H9 (cell line): ENCODE measurements at regions not wholly inside any gene's neighbourhood (a gene's known extent, or its start where the extent isn't known, plus 50 kb on each side); places are given as distances from the start of the nearest gene placed in this dataset.

ENCODE experiments used
- DNase-seq: peaks from one replicate; pipeline ENCODE4 v3.0.0-alpha.2; 2017
- H2AFZ ChIP-seq: one replicate; pipeline ENCODE4 v1.6.1; 2013; ENCODE audit warnings: mild to moderate bottlenecking, low read length, control low read depth, moderate library complexity
- H2AK5ac ChIP-seq: 2 replicates; pipeline ENCODE4 v1.6.1; 2013; ENCODE audit warnings: low read length, control low read depth, mixed read lengths; ENCODE audit not compliant: insufficient read length
- H2BK120ac ChIP-seq: one replicate; pipeline ENCODE4 v1.6.1; 2013; ENCODE audit warnings: low read depth, mild to moderate bottlenecking, low read length, control low read depth, inconsistent platforms; ENCODE audit not compliant: poor library complexity, severe bottlenecking
- H2BK12ac ChIP-seq: 2 replicates; pipeline ENCODE4 v1.6.1; 2013; ENCODE audit warnings: low read length, control low read depth, mixed read lengths, low read depth; ENCODE audit not compliant: insufficient read length
- H2BK15ac ChIP-seq: 2 replicates; pipeline ENCODE4 v1.6.1; 2013; ENCODE audit warnings: low read depth, low read length, control low read depth
- H2BK20ac ChIP-seq: one replicate; pipeline ENCODE4 v1.6.1; 2013; ENCODE audit warnings: low read depth, mild to moderate bottlenecking, low read length, control low read depth, inconsistent platforms; ENCODE audit not compliant: poor library complexity, severe bottlenecking
- H2BK5ac ChIP-seq: 2 replicates; pipeline ENCODE4 v1.6.1; 2013; ENCODE audit warnings: low read length, control low read depth, mixed read lengths; ENCODE audit not compliant: insufficient read length
- H3K14ac ChIP-seq: 2 replicates; pipeline ENCODE4 v1.6.1; 2013; ENCODE audit warnings: low read length, control low read depth; ENCODE audit not compliant: insufficient read depth
- H3K18ac ChIP-seq: 2 replicates; pipeline ENCODE4 v1.6.1; 2013; ENCODE audit warnings: low read depth, mild to moderate bottlenecking, mixed read lengths, low read length, control low read depth; ENCODE audit not compliant: insufficient read length
- H3K23ac ChIP-seq: 2 replicates; pipeline ENCODE4 v1.6.1; 2013; ENCODE audit warnings: low read length, control low read depth, mixed read lengths, low read depth; ENCODE audit not compliant: insufficient read length
- H3K23me2 ChIP-seq: 2 replicates; pipeline ENCODE4 v1.6.1; 2013; ENCODE audit warnings: low read depth, mild to moderate bottlenecking, mixed read lengths, low read length, control low read depth; ENCODE audit not compliant: insufficient read length, poor library complexity, severe bottlenecking
- H3K27ac ChIP-seq: 2 replicates; pipeline ENCODE4 v1.5.1; 2013; ENCODE audit warnings: low read length, control low read depth, mixed read lengths, low read depth; ENCODE audit not compliant: insufficient read length
- H3K27me3 ChIP-seq: 2 replicates; pipeline ENCODE4 v1.6.1; 2013; ENCODE audit warnings: low read length, control low read depth, inconsistent platforms; ENCODE audit not compliant: insufficient read depth
- H3K4ac ChIP-seq: 2 replicates; pipeline ENCODE4 v1.6.1; 2013; ENCODE audit warnings: low read depth, mild to moderate bottlenecking, control low read depth, inconsistent platforms, low read length, moderate library complexity
- H3K4me1 ChIP-seq: 2 replicates; pipeline ENCODE4 v1.6.1; 2013; ENCODE audit warnings: low read length, control low read depth, inconsistent platforms; ENCODE audit not compliant: insufficient read depth
- H3K4me2 ChIP-seq: 2 replicates; pipeline ENCODE4 v1.6.1; 2013; ENCODE audit warnings: low read length, control low read depth, mixed read lengths; ENCODE audit not compliant: insufficient read length, insufficient read depth
- H3K56ac ChIP-seq: 2 replicates; pipeline ENCODE4 v1.6.1; 2013; ENCODE audit warnings: low read depth, mild to moderate bottlenecking, mixed read lengths, low read length, control low read depth; ENCODE audit not compliant: insufficient read length
- H3K79me1 ChIP-seq: 2 replicates; pipeline ENCODE4 v1.6.1; 2013; ENCODE audit warnings: low read depth, mild to moderate bottlenecking, moderate library complexity, low read length, control low read depth, inconsistent platforms; ENCODE audit not compliant: insufficient read depth, poor library complexity, severe bottlenecking
- H3K79me2 ChIP-seq: 2 replicates; pipeline ENCODE4 v1.6.1; 2013; ENCODE audit warnings: low read length, control low read depth, inconsistent platforms; ENCODE audit not compliant: insufficient read depth
- H3K9ac ChIP-seq: 2 replicates; pipeline ENCODE4 v1.6.1; 2013; ENCODE audit warnings: low read length, control low read depth, mixed read lengths; ENCODE audit not compliant: insufficient read length; ENCODE audit errors: extremely low read depth
- H3K9me3 ChIP-seq: one replicate; pipeline ENCODE4 v1.6.1; 2013; ENCODE audit warnings: low read depth, low read length, inconsistent platforms; ENCODE audit not compliant: control insufficient read depth
- H3T11ph ChIP-seq: one replicate; pipeline ENCODE4 v1.6.1; 2013; ENCODE audit warnings: mild to moderate bottlenecking, low read length, control low read depth, inconsistent platforms
- H4K20me1 ChIP-seq: one replicate; pipeline ENCODE4 v1.6.1; 2013; ENCODE audit not compliant: control insufficient read depth, insufficient read length, insufficient read depth
- H4K5ac ChIP-seq: 2 replicates; pipeline ENCODE4 v1.6.1; 2013; ENCODE audit warnings: low read depth, mild to moderate bottlenecking, mixed read lengths, low read length, control low read depth; ENCODE audit not compliant: insufficient read length
- H4K8ac ChIP-seq: replicated peaks from 2 replicates; pipeline ENCODE4 v1.6.1; 2013; ENCODE audit warnings: low read length, control low read depth, mixed read lengths, low read depth; ENCODE audit not compliant: insufficient read length
- H4K91ac ChIP-seq: 2 replicates; pipeline ENCODE4 v1.6.1; 2013; ENCODE audit warnings: low read depth, mild to moderate bottlenecking, moderate library complexity, mixed read lengths, low read length, control low read depth; ENCODE audit not compliant: insufficient read length
- H3K27ac Mint-ChIP-seq, 3 experiments: 2 replicates in 2 of 3; 3 replicates in 1 of 3; pipeline ENCODE4 v1.8.0; 2020 to 2021; ENCODE audit warnings: mixed read lengths in 3 of 3, mild to moderate bottlenecking in 1 of 3, moderate library complexity in 1 of 3
- H3K27me3 Mint-ChIP-seq: 2 replicates; pipeline ENCODE4 v1.8.0; 2021; ENCODE audit warnings: low read depth, mild to moderate bottlenecking, moderate library complexity, mixed read lengths
- H3K36me3 Mint-ChIP-seq, 3 experiments: 2 replicates in 2 of 3; 3 replicates in 1 of 3; pipeline ENCODE4 v1.8.0; 2020 to 2021; ENCODE audit warnings: low read depth in 3 of 3, mixed read lengths in 3 of 3; ENCODE audit not compliant: insufficient read depth in 1 of 3
- H3K4me1 Mint-ChIP-seq, 2 experiments: 2 replicates each; pipeline ENCODE4 v1.8.0; 2020; ENCODE audit warnings: mixed read lengths in 2 of 2
- H3K4me3 Mint-ChIP-seq, 2 experiments: 2 replicates in 1 of 2; 3 replicates in 1 of 2; pipeline ENCODE4 v1.8.0; 2020 to 2021; ENCODE audit warnings: mild to moderate bottlenecking in 2 of 2, mixed read lengths in 2 of 2, moderate library complexity in 1 of 2
- H3K9me3 Mint-ChIP-seq, 2 experiments: 2 replicates in 1 of 2; 3 replicates in 1 of 2; pipeline ENCODE4 v1.8.0; 2020; ENCODE audit warnings: mild to moderate bottlenecking in 2 of 2, mixed read lengths in 2 of 2, moderate library complexity in 1 of 2
- CTCF ChIP-seq: fragments of 200-600 bp; sonication (generic); conservative IDR thresholded peaks from 3 replicates; pipeline ENCODE4 v1.8.0; 2021; ENCODE audit warnings: antibody characterized with exemption, mild to moderate bottlenecking
- WGBS: extraction: QIAGEN DNeasy Blood & Tissue Kit; methylation state at CpG from one replicate; pipeline ENCODE4 v1.1.7; 2013; ENCODE audit warnings: missing lambda C conversion rate, low lambda C conversion rate, mixed read lengths; ENCODE audit not compliant: insufficient read length; ENCODE audit errors: extremely low coverage; 5-methylcytosine and 5-hydroxymethylcytosine counted together

- no peak overlapping the region for H2BK15ac ChIP-seq
- no peaks in the 10 kb centered on the region for H3K79me1 ChIP-seq
- H3K23me2 ChIP-seq, result no peaks in the 10 kb centered on the region
- H3K23ac ChIP-seq, result no peak overlapping the region
- H3T11ph ChIP-seq, result no peak overlapping the region
- no peak overlapping the region for H3K27ac ChIP-seq
- H2AK5ac ChIP-seq, result no peak overlapping the region
- H3K27me3 ChIP-seq, result no peaks in the 10 kb centered on the region
- no peak overlapping the region for H3K4me3 Mint-ChIP-seq
- H2BK12ac ChIP-seq, result no peak overlapping the region
- H4K20me1 ChIP-seq, result no peaks in the 10 kb centered on the region
- no peak for DNase-seq
- no peak overlapping the region for H3K18ac ChIP-seq
- peaks cover 2% of the 10 kb centered on the region for H3K27me3 Mint-ChIP-seq
- no peak overlapping the region for H3K56ac ChIP-seq
- no peak overlapping the region for H2BK5ac ChIP-seq
- H4K5ac ChIP-seq, result no peak overlapping the region
- H3K4me1 ChIP-seq, result no peaks in the 10 kb centered on the region
- no peak overlapping the region for H3K9ac ChIP-seq
- H3K9me3 Mint-ChIP-seq, result no peaks in the 10 kb centered on the region
- no peaks in the 10 kb centered on the region for H3K4me1 Mint-ChIP-seq
- H3K9me3 ChIP-seq, result no peaks in the 10 kb centered on the region
- H2BK20ac ChIP-seq, result no peak overlapping the region
- no peak overlapping the region for H3K4ac ChIP-seq
- H3K79me2 ChIP-seq, result no peaks in the 10 kb centered on the region
- no peak overlapping the region for H3K14ac ChIP-seq
- H2BK120ac ChIP-seq, result no peak overlapping the region
- no peaks in the 10 kb centered on the region for H3K36me3 Mint-ChIP-seq
- H3K4me2 ChIP-seq, result no peak overlapping the region
- no peak overlapping the region for H2AFZ ChIP-seq
- no CpG with 5 or more reads among the region's 4 CpGs for WGBS
- H4K8ac ChIP-seq, result no peak overlapping the region
- TF ChIP-seq CTCF, result no peak
- H4K91ac ChIP-seq, result no peak overlapping the region
- no peak overlapping the region for H3K27ac Mint-ChIP-seq
Measured at GRCh38 chr22:34903416-34903815, 162.5 kb upstream of the ISX start.
